ENCODE measurements at regions not wholly inside any gene's neighbourhood (a gene's known extent, or its start where the extent isn't known, plus 50 kb on each side); places are given as distances from the start of the nearest gene placed in this dataset.
"Not testable (repeated sequence)": the region's sequence is repeated elsewhere in the genome, so short reads cannot be mapped to it uniquely, and the experiment has no call there.

- DNase-seq (ENCODE audit: low read depth) = no peak
These were observed 163.6 kb upstream of the RIMS1 start for GRCh38 chr6:71722736-71723135.

DNA sequence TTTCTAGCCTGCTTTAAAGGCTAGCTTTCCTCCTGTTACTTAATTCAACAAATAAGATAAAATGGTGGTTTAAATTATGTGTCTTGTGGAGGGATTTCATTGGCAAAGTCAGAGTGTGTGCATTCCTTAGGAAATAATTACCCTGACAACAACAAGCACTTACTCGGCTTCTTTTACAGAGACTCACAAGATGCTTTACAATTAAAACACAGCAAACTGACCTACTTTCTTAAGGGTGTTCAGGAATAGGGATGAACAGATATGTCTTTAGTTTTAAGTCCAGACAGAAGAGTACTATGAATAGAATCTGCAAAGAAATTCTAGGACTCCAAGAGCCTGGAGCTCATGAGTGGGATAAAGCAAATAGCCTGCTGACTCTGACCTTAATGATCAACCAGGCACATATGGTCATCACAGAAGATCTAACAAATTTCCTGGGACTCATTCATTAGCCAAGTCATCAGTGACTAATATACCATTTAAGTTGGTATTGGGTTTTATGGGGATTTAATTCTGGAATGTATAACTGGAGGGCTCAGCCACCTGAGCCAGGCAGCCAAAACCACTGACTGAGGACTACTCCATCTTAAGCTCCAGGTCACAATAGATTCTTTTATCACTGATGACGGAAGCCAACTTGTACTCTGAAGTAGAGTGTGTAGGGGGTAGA is 161.8 kb upstream of the RIMS1 start:
- DNase-seq (ENCODE audit: low read depth) = no peak

- DNase-seq (ENCODE audit: low read depth) = no peak
These were observed 161.3 kb upstream of the RIMS1 start for GRCh38 chr6:71725126-71725470.

GRCh38 chr6:71726121-71726520 is 160.2 kb upstream of the RIMS1 start:
- no peak for DNase-seq (ENCODE audit: low read depth)

DNA sequence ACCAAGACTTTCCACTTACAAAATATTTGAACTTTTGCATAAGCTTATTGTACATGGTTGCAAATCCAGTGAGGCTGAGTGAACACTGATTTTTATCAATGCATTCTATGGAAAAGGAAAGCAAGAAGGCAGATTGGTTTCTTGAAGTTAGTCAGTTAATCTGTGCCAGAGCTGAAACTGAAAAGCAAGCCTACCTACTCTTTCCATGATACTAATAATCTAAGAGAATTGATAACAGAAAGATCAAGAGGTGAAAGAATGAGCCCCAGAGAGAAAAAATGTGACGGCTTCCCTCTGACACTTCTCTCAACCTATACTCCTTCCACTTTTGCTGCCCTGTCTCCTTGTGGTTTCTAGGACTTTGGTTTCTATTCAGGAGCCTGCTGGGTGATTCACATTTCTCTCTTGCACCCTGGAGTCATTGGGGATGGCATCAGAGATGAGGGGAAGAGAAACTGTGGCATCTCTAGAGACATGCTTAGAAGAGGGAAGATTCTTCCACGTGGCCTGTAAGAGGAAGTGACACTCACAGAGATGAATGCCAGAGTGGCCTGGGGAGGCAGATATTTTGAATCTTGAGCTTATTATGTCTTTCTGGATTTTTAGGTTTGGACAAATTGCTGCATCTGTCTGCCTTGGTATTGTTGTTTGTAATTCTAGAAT is 158.6 kb upstream of the RIMS1 start:
- no peak for DNase-seq (ENCODE audit: low read depth)

- DNase-seq (ENCODE audit: low read depth) = no peak
These were observed 156.1 kb upstream of the RIMS1 start for GRCh38 chr6:71730284-71730683.

- DNase-seq (ENCODE audit: low read depth) = no peak
These were observed 152.1 kb upstream of the RIMS1 start for GRCh38 chr6:71733970-71734899.

DNA sequence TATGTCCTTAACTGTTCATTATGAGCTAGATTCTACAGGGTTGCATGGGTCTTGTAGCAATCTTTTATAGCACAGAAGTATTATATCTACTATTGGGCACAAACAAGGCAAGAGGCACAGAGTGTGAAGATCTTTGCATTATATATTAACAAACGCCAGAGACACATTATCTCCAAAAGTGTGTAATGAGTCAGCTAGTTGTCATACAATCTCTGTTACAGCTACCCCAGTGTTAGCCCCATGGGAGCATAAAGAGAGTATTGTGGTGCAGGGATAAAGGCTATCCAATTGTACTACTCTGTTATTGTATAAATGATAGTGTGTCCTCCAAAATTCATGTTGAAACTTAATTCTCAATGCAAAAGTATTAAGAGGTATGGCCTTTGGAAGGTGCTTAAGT is 148.4 kb upstream of the RIMS1 start:
- no peak for DNase-seq (ENCODE audit: low read depth)

DNA sequence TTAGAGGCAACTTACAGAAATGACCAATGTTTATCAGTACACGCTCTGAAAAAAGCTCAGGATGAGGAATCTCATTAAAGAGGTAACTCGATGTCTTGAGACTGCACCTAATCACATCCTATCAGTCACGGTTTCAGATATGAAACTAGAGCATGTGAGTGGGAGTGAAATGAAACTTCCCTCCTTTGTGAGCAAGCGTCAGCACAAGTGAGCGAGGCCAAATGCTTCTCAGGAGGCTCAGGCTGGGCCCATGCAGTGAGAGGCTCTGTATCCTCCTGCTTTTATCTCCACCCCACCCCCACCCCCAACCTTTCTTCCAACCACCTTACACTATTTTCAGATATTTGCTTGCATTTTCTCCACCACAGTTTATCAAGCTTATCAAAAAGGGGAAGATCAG is 140.8 kb upstream of the RIMS1 start:
- DNase-seq (ENCODE audit: low read depth) = no peak

DNA sequence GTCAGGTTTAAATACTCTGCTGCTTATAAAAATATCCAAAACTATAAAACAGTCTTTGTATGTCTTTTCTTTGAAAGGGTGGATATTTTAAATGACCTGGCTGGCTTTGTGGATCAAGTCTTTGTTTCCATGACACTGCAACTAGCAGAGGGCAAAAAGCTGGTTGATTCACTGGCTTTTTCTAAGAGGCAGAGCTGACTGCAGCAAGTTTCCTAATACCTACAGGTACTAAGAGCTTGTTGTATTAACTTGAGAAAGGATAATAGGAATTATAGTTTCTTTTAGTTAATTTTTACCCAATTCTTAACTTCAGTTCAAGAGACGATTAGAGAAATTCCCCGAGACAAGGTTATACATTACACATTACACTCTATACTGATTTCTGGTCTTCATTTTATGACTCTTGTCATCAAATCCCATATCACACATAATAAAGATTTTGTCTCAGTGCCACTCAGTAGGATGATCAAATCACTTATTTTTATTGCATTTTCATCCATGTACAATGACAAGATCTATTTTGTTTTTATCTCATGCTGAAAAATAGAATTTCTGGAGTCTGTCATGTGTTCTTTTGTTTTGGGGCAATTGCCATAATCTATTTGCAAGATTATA is 120.1 kb upstream of the RIMS1 start:
- no peak for DNase-seq (ENCODE audit: low read depth)

DNA sequence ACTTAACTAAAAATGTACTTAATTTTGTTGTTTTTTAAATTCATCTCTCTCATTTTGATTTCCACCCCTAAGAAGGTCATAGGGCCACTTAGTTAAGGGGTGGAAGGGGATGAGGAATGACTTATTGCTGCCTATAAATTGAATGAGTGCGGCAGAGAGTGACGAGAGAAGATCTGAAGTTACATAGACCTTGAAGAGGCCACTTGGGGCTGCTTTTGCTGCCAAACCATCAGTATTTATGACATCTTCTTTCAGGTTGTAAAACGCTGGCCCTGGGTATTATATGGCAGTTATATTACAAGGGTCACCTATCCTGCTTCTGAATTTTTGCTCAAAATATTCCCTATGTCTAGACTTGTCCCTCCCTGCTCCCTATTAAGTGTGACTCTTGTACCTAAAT is 119.6 kb upstream of the RIMS1 start:
- no peak for DNase-seq (ENCODE audit: low read depth)

DNA sequence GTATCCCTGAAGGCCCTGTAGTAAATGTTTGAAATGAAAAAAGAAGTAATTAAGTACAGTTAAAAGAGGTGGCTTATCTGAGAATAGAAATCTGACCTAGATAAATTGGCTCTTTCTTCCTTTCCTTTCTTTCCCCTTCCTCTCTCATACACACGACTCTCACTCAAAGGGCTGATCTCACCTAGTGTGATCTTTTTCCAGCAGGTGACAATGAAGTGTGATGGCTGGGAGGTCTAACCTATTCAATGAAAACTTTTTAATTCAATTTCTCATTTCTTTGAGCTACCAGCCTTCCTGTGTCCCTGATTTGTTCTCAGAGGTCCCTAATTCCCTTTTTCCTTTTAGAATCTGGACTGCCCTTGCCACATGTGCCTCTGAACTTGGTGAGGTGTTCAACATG is 118.0 kb upstream of the RIMS1 start:
- DNase-seq (ENCODE audit: low read depth) = no peak

- no peak for DNase-seq (ENCODE audit: low read depth)
These were observed 77.5 kb upstream of the RIMS1 start for GRCh38 chr6:71808865-71809264.

- DNase-seq (ENCODE audit: low read depth) = no peak
These were observed 75.5 kb upstream of the RIMS1 start for GRCh38 chr6:71810880-71811279.

- no peak for DNase-seq (ENCODE audit: low read depth)
These were observed 63.7 kb upstream of the RIMS1 start for GRCh38 chr6:71822625-71823024.

DNA sequence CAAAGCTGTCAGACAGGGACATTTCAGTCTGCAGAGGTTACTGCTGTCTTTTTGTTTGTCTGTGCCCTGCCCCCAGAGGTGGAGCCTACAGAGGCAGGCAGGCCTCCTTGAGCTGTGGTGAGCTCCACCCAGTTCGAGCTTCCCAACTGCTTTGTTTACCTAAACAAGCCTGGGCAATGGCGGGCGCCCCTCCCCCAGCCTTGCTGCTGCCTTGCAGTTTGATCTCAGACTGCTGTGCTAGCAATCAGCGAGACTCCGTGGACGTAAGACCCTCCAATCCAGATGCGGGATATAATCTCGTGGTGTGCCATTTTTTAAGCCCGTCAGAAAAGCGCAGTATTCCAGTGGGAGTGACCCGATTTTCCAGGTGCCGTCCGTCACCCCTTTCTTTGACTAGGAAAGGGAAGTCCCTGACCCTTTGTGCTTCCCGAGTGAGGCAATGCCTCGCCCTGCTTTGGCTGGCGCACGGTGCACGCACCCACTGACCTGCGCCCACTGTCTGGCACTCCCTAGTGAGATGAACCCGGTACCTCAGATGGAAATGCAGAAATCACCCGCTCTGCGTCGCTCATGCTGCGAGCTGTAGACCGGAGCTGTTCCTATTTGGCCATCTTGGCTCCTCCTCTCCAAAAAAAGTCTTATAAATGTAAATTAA is 54.1 kb upstream of the RIMS1 start:
- DNase-seq (ENCODE audit: low read depth) = not testable (repeated sequence)

All from forelimb muscle (tissue), 1 donor.